Stimulated activated CD4-positive, alpha-beta T cell treated with anti-CD3 and anti-CD28 coated beads, Interleukin-2, amount 100 ng/mL, for 24 hours (primary cell): ENCODE measurements at regions not wholly inside any gene's neighbourhood (a gene's known extent, or its start where the extent isn't known, plus 50 kb on each side); places are given as distances from the start of the nearest gene placed in this dataset.
"Not testable (repeated sequence)": the region's sequence is repeated elsewhere in the genome, so short reads cannot be mapped to it uniquely, and the experiment has no call there.

Experiments
- DNase-seq, 2 donors: peaks; one replicate each; pipeline ENCODE4 v3.0.0-alpha.2; 2020

- not testable (repeated sequence) for DNase-seq
Observed at GRCh38 chr2:36157093-36157492, 198.5 kb upstream of the CRIM1 start.

- DNase-seq, result no peak
Observed at GRCh38 chr2:36147670-36148390, 207.7 kb upstream of the CRIM1 start.

- DNase-seq, result no peak
Observed at GRCh38 chr2:36146765-36147164, 208.8 kb upstream of the CRIM1 start.

- DNase-seq, result no peak
Observed at GRCh38 chr2:36140391-36140790, 215.2 kb upstream of the CRIM1 start.

- no peak for DNase-seq
Observed at GRCh38 chr2:36137612-36138011, 218.0 kb upstream of the CRIM1 start.

- DNase-seq, result no peak
Observed at GRCh38 chr2:36134281-36134680, 221.3 kb upstream of the CRIM1 start.

- DNase-seq, result no peak
Observed at GRCh38 chr2:36128359-36128758, 227.2 kb upstream of the CRIM1 start.

- DNase-seq, result no peak
Observed at GRCh38 chr2:36125702-36126101, 229.9 kb upstream of the CRIM1 start.

GRCh38 chr2:36123995-36124394 lies 231.6 kb upstream of the CRIM1 start:
- no peak for DNase-seq

GRCh38 chr2:36097022-36097421 lies 258.6 kb upstream of the CRIM1 start:
- no peak for DNase-seq

GRCh38 chr2:36091844-36092741 lies 263.5 kb upstream of the CRIM1 start:
- DNase-seq, result not testable (repeated sequence)

- DNase-seq, result no peak
Observed at GRCh38 chr2:36088716-36089328, 266.8 kb upstream of the CRIM1 start.

- DNase-seq, result no peak
Observed at GRCh38 chr2:36087344-36087743, 268.2 kb upstream of the CRIM1 start.

GRCh38 chr2:36079793-36080192 lies 275.8 kb upstream of the CRIM1 start:
- DNase-seq, result no peak

GRCh38 chr2:36074008-36074407 lies 281.6 kb upstream of the CRIM1 start:
- DNase-seq, result no peak

GRCh38 chr2:36071698-36072097 lies 283.9 kb upstream of the CRIM1 start:
- no peak for DNase-seq

GRCh38 chr2:36069074-36069473 lies 286.5 kb upstream of the CRIM1 start:
- DNase-seq, result no peak

GRCh38 chr2:36068086-36068485 lies 287.5 kb upstream of the CRIM1 start:
- no peak for DNase-seq

GRCh38 chr2:36060133-36060532 lies 295.4 kb upstream of the CRIM1 start:
- DNase-seq, result no peak

GRCh38 chr2:36059691-36060090 lies 295.9 kb upstream of the CRIM1 start:
- DNase-seq, result no peak

GRCh38 chr2:36058953-36059352 lies 296.6 kb upstream of the CRIM1 start:
- no peak for DNase-seq

GRCh38 chr2:36058076-36058475 lies 297.5 kb upstream of the CRIM1 start:
- no peak for DNase-seq

GRCh38 chr2:36052819-36053218 lies 302.8 kb upstream of the CRIM1 start:
- DNase-seq, result no peak

- DNase-seq, result no peak
Observed at GRCh38 chr2:36044411-36044810, 311.2 kb upstream of the CRIM1 start.
